AG09319 (cell line): ENCODE measurements at regions not wholly inside any gene's neighbourhood (a gene's known extent, or its start where the extent isn't known, plus 50 kb on each side); places are given as distances from the start of the nearest gene placed in this dataset.

Experiments used
- DNase-seq: peaks from one replicate; pipeline ENCODE4 v3.0.0-alpha.2; 2010; ENCODE audit warnings: low read depth; ENCODE audit errors: extremely low read depth
- CTCF ChIP-seq: IDR thresholded peaks from 2 replicates; pipeline ENCODE4 v1.5.1; 2011; ENCODE audit warnings: low read depth, mild to moderate bottlenecking, inconsistent platforms, low read length, moderate library complexity

DNA sequence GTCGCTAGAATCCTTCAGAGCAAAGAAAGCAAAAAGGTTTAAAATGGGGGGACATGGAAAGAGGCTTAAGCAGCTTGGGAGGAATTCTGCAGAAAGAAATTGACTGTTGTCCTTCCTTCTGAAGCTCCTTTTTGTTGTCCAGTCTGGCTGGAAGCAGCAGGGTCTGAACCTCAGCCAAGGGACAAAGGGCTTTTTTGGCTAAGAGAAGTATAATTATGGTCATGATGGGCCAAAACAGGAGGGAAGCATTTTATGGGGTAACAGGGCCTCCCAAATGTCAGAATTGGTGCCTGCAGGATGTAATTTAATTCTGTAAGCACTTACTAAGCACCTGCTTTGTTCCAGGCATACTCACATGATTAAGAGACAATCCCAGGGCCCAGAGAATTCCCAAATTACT, 74.2 kb upstream of the CPEB2 start:
- no peak for TF ChIP-seq CTCF

DNA sequence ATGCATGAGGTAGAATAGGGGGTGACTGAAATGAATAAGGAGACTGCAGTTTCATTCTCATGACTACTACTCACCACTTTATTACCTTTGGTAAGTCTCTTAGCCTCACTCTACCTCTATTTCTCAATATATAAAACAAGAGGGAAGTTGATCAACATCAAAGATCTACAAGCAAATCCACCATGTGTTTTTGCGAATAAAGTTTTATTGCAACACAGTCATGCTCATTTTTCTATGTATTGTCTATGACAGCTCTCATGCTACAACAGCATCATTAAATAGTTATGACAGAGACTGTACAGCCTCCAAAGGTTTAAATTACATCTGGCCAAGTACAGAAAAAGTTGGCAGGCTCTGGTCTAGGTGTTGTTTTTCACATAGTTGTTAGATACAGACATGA, 72.6 kb upstream of the CPEB2 start:
- DNase-seq: no peak
- no peak for TF ChIP-seq CTCF

More for the DNA sequence above, 74.2 kb upstream of the CPEB2 start:
- DNase-seq: no peak

- no peak for TF ChIP-seq CTCF
- DNase-seq: no peak
Observed at GRCh38 chr4:14934704-14935390, 67.4 kb upstream of the CPEB2 start.

DNA sequence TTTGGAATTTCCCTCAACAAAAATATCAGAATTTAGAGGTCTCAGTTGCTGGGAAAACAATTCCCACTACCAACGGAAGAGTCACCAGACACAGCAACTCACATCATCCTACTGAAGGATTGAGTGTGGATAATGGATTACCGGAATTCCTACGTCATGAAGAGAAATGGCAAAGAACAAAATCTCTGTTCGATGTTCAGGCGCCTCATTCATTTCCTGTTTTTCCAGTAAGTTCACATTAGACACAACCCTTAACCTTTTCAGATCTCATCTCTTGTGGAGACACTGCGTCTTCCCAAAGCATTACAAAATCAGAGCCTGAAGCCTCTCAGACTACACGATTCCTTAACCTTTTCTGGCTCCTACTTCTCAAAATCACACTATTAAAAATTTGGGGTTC, 58.5 kb upstream of the CPEB2 start:
- DNase-seq: no peak

GRCh38 chr4:14952352-14952751, 49.9 kb upstream of the CPEB2 start:
- DNase-seq: no peak
- TF ChIP-seq CTCF: no peak

More for the DNA sequence above, 58.5 kb upstream of the CPEB2 start:
- TF ChIP-seq CTCF: no peak
